ENCODE measurements at regions not wholly inside any gene's neighbourhood (a gene's known extent, or its start where the extent isn't known, plus 50 kb on each side); places are given as distances from the start of the nearest gene placed in this dataset.
"Not testable (repeated sequence)": the region's sequence is repeated elsewhere in the genome, so short reads cannot be mapped to it uniquely, and the experiment has no call there.

- DNase-seq: no peak
Measured at GRCh38 chr11:106152013-106152412, 74.6 kb downstream of the AASDHPPT start.

GRCh38 chr11:106152824-106153223, 75.4 kb downstream of the AASDHPPT start:
- no peak for DNase-seq

GRCh38 chr11:106156290-106156937, 79.0 kb downstream of the AASDHPPT start:
- peak; percentile 36 to 40 for DNase-seq

GRCh38 chr11:106158406-106158805, 80.9 kb downstream of the AASDHPPT start:
- DNase-seq: no peak

- no peak for DNase-seq
Measured at GRCh38 chr11:106159836-106160235, 82.4 kb downstream of the AASDHPPT start.

- DNase-seq: no peak
Measured at GRCh38 chr11:106160494-106160893, 83.0 kb downstream of the AASDHPPT start.

GRCh38 chr11:106161775-106162634, 84.5 kb downstream of the AASDHPPT start:
- DNase-seq: no peak

GRCh38 chr11:106167085-106167484, 89.6 kb downstream of the AASDHPPT start:
- no peak for DNase-seq

- DNase-seq: no peak
Measured at GRCh38 chr11:106172386-106172991, 95.0 kb downstream of the AASDHPPT start.

- DNase-seq: no peak
Measured at GRCh38 chr11:106173291-106173690, 95.8 kb downstream of the AASDHPPT start.

GRCh38 chr11:106174003-106174402, 96.5 kb downstream of the AASDHPPT start:
- DNase-seq: not testable (repeated sequence)

GRCh38 chr11:106176817-106177216, 99.4 kb downstream of the AASDHPPT start:
- DNase-seq: no peak

- DNase-seq: no peak
Measured at GRCh38 chr11:106177311-106177710, 99.8 kb downstream of the AASDHPPT start.

GRCh38 chr11:106178361-106178760, 100.9 kb downstream of the AASDHPPT start:
- no peak for DNase-seq

- no peak for DNase-seq
Measured at GRCh38 chr11:106179048-106179447, 101.6 kb downstream of the AASDHPPT start.

GRCh38 chr11:106186630-106187029, 109.2 kb downstream of the AASDHPPT start:
- no peak for DNase-seq

GRCh38 chr11:106187860-106188456, 110.5 kb downstream of the AASDHPPT start:
- no peak for DNase-seq

- no peak for DNase-seq
Measured at GRCh38 chr11:106193956-106194355, 116.5 kb downstream of the AASDHPPT start.

GRCh38 chr11:106197438-106197837, 120.0 kb downstream of the AASDHPPT start:
- DNase-seq: no peak

GRCh38 chr11:106202935-106203620, 125.6 kb downstream of the AASDHPPT start:
- no peak for DNase-seq

GRCh38 chr11:106208760-106209159, 131.3 kb downstream of the AASDHPPT start:
- DNase-seq: no peak

- DNase-seq: no peak
Measured at GRCh38 chr11:106212081-106212480, 134.6 kb downstream of the AASDHPPT start.

- no peak for DNase-seq
Measured at GRCh38 chr11:106216281-106216680, 138.8 kb downstream of the AASDHPPT start.

All from NCI-H446 (cell line).